ENCODE measurements at regions not wholly inside any gene's neighbourhood (a gene's known extent, or its start where the extent isn't known, plus 50 kb on each side); places are given as distances from the start of the nearest gene placed in this dataset.
"Not testable (repeated sequence)": the region's sequence is repeated elsewhere in the genome, so short reads cannot be mapped to it uniquely, and the experiment has no call there.

- DNase-seq (ENCODE audit: insufficient read length, low spot score) (no peak), FAIRE-seq (no peak)
- no peak for TF ChIP-seq POLR2A (IDR thresholded peaks at IDR 0.05; ENCODE audit: low read depth, low read length)
Measured at GRCh38 chr2:71974846-71975245, 172.8 kb downstream of the CYP26B1 start.

GRCh38 chr2:71971493-71971892 is 176.2 kb downstream of the CYP26B1 start:
- TF ChIP-seq POLR2A (IDR thresholded peaks at IDR 0.05; ENCODE audit: low read depth, low read length): no peak
- DNase-seq (ENCODE audit: insufficient read length, low spot score): no peak
- FAIRE-seq: no peak

- DNase-seq (ENCODE audit: insufficient read length, low spot score) (no peak), FAIRE-seq (no peak)
- no peak for TF ChIP-seq POLR2A (IDR thresholded peaks at IDR 0.05; ENCODE audit: low read depth, low read length)
Measured at GRCh38 chr2:71965530-71965929, 182.1 kb downstream of the CYP26B1 start.

DNA sequence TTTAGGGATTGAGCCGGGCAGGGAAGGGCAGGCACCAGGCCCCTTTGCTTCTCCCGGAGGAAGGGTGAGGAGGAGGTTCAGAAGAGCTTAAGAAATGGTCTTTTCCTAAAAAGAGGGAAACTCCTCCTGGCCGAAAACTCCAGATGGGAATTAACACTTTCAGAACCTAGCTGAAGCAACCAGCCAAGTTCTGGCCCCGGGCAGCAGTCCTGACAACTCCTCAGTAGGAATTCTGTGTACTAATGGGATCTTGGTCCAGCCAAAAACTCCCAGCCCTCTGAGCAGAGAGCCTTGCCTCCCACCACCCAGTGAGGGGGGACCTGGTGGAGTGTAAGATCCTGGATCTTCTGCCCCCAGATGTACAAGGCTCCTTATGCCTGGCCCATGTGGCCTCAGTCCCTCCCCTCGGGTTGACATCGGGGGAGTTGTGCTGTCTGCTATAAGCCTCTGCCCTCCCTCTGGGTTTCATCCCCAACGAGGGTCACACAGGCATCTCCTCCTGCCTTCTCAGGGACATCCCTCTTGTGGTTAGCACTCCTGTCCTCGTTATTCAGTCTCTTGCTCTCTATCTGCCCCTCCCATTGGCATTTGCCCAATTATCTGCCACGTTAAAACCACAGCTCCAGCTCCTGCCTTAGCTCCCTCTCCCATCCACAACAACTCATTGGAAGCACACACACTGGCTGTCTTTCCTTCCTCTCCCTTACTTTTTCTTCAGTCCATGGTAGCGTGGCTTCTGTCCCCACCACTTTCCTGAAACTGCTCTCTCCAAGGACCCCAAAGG is 184.6 kb downstream of the CYP26B1 start:
- TF ChIP-seq POLR2A (IDR thresholded peaks at IDR 0.05; ENCODE audit: low read depth, low read length): no peak
- DNase-seq (ENCODE audit: insufficient read length, low spot score) (no peak), FAIRE-seq (peak; percentile 77)

GRCh38 chr2:71962350-71962749 is 185.3 kb downstream of the CYP26B1 start:
- no peak for FAIRE-seq
- no peak for DNase-seq (ENCODE audit: insufficient read length, low spot score)
- TF ChIP-seq POLR2A (IDR thresholded peaks at IDR 0.05; ENCODE audit: low read depth, low read length): no peak

- no peak for DNase-seq (ENCODE audit: insufficient read length, low spot score)
- FAIRE-seq: no peak
- no peak for TF ChIP-seq POLR2A (IDR thresholded peaks at IDR 0.05; ENCODE audit: low read depth, low read length)
Measured at GRCh38 chr2:71961289-71962027, 186.2 kb downstream of the CYP26B1 start.

- FAIRE-seq (peak; percentile 15), DNase-seq (ENCODE audit: insufficient read length, low spot score) (no peak)
- TF ChIP-seq POLR2A (IDR thresholded peaks at IDR 0.05; ENCODE audit: low read depth, low read length): no peak
Measured at GRCh38 chr2:71959494-71959893, 188.2 kb downstream of the CYP26B1 start.

DNA sequence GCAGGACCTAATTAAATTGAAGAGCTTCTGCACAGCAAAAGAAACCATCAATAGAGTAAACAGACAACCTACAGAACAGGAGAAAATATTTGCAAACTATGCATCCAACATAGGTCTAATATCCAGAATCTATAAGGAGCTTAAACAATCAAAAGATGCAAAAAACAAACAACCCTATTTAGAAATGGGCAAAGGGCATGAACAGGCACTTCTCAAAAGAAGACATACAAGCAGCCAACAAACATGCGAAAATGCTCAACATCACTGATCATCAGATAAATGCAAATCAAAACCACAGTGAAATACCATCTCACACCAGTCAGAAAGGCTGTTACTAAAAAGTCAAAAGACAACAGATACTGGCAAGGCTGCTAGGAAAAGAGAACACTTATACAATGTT is 189.2 kb downstream of the CYP26B1 start:
- FAIRE-seq; DNase-seq (ENCODE audit: insufficient read length, low spot score): not testable (repeated sequence)

DNA sequence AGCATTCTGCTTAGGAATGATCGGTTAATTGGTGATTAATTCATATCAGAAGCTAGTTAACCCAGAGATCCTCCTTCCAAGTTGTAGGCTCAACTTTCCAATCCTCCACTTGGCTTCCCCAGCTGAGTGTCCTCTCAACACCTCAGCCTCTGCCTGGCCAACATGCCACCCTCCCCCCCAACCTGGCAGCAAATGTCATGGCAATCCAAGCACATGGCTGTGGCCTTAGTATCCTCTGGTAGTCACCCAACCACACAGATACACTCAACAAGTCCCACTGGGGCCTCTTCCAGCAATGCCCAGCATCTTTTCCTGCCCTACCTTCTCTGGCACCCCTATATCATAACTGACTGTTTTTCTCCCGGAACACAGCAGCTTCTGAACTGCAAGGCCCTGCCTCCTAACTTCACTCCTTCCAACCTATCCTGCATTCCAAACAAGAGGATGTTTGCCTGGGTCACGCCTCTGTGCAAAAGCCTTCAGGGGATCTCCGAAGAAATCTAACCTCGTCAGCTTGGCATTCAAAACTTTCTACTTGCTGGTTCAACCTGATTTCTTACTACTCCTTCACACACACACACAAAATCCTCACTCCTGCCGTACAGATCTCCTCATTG is 195.0 kb downstream of the CYP26B1 start:
- DNase-seq (ENCODE audit: insufficient read length, low spot score) (no peak), FAIRE-seq (no peak)

GRCh38 chr2:71951718-71952404 is 195.8 kb downstream of the CYP26B1 start:
- DNase-seq (ENCODE audit: insufficient read length, low spot score) (no peak), FAIRE-seq (no peak)
- TF ChIP-seq POLR2A (IDR thresholded peaks at IDR 0.05; ENCODE audit: low read depth, low read length): no peak

More for the DNA sequence above, 195.0 kb downstream of the CYP26B1 start:
- no peak for TF ChIP-seq POLR2A (IDR thresholded peaks at IDR 0.05; ENCODE audit: low read depth, low read length)

GRCh38 chr2:71951083-71951468 is 196.6 kb downstream of the CYP26B1 start:
- FAIRE-seq (no peak), DNase-seq (ENCODE audit: insufficient read length, low spot score) (no peak)
- TF ChIP-seq POLR2A (IDR thresholded peaks at IDR 0.05; ENCODE audit: low read depth, low read length): no peak

GRCh38 chr2:71950256-71951082 is 197.2 kb downstream of the CYP26B1 start:
- FAIRE-seq: peak; percentile 23
- TF ChIP-seq POLR2A (IDR thresholded peaks at IDR 0.05; ENCODE audit: low read depth, low read length): no peak

DNA sequence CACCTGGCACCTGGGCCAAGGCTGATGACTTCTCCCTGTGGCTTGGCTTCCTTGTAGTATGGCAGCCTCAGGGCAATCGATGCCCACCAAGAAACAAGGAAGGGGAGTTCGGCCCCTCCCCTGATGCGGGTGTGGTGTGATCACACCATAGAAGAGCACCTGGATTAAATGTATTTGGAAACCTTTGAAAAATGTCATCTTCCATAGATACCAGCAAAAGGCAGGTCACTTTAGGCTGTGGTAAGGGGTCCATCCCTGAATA is 198.2 kb downstream of the CYP26B1 start:
- no peak for FAIRE-seq
- no peak for DNase-seq (ENCODE audit: insufficient read length, low spot score)
- no peak for TF ChIP-seq POLR2A (IDR thresholded peaks at IDR 0.05; ENCODE audit: low read depth, low read length)

More at GRCh38 chr2:71950256-71951082, 197.2 kb downstream of the CYP26B1 start:
- peak; percentile 53 for DNase-seq (ENCODE audit: insufficient read length, low spot score)

Measured in H54 (cell line).